ENCODE measurements at regions not wholly inside any gene's neighbourhood (a gene's known extent, or its start where the extent isn't known, plus 50 kb on each side); places are given as distances from the start of the nearest gene placed in this dataset.

- Histone ChIP-seq H3K9me3 (replicated peaks; ENCODE audit: control insufficient read depth, insufficient read depth, low read length) (no peaks in the 10 kb centered on the region), H3K9ac (ENCODE audit: control insufficient read depth, insufficient read depth, low read length) (no peak overlapping the region), H3K79me2 (ENCODE audit: control insufficient read depth, insufficient read depth, low read length) (no peaks in the 10 kb centered on the region), H3K27me3 (replicated peaks in 1 of 2; ENCODE audit: control insufficient read depth in 2 of 2, insufficient read depth in 2 of 2, low read length in 1 of 2) (no peaks in the 10 kb centered on the region), H3K27ac (ENCODE audit: control insufficient read depth, insufficient read depth) (no peak overlapping the region), H3K36me3 (ENCODE audit: control insufficient read depth in 2 of 2, insufficient read depth in 2 of 2, low read length in 1 of 2) (no peaks in the 10 kb centered on the region), H3K4me1 (ENCODE audit: control insufficient read depth, insufficient read depth, low read length) (no peaks in the 10 kb centered on the region), H3K4me3 (no peak overlapping the region), H3K4me2 (ENCODE audit: control insufficient read depth, insufficient read depth) (no peak overlapping the region), H4K20me1 (ENCODE audit: control insufficient read depth, insufficient read depth) (no peaks in the 10 kb centered on the region), H2AFZ (ENCODE audit: control insufficient read depth, low read depth, low read length) (no peak overlapping the region)
- ChIA-PET CTCF (no interaction called here), RAD21 (ENCODE audit: unreplicated experiment) (no interaction called here), POLR2A (no interaction called here), SMC1A (ENCODE audit: uncharacterized antibody, unreplicated experiment) (interaction anchor here (0.8 kb wide), 1 partner anchor 23 kb away, joined by 3 read pairs; no protein-coding TSS in a partner anchor)
- WGBS (ENCODE audit: insufficient coverage, insufficient replicate concordance, low lambda C conversion rate, missing lambda C conversion rate) = 2% methylated on average over 2 of the region's 2 CpGs
- no peak for TF ChIP-seq IRF4 (IDR thresholded peaks at IDR 0.05; ENCODE audit: low read depth, low read length)
- TF ChIP-seq FOXK2 (IDR thresholded peaks at IDR 0.05) = no peak
- ATAC-seq (no peak), DNase-seq (ENCODE audit: low read depth, low spot score) (no peak), FAIRE-seq (no peak)
- in situ Hi-C loops (cut with MboI) (no loop called here), intact Hi-C loops (cut with micrococcal nuclease; ENCODE audit: unreplicated experiment) (no loop called here)
- no TSS peak for BruUV-seq (replicated peaks)
Observed at GRCh38 chr3:20648294-20648693, 462.3 kb upstream of the SGO1 start.

DNA sequence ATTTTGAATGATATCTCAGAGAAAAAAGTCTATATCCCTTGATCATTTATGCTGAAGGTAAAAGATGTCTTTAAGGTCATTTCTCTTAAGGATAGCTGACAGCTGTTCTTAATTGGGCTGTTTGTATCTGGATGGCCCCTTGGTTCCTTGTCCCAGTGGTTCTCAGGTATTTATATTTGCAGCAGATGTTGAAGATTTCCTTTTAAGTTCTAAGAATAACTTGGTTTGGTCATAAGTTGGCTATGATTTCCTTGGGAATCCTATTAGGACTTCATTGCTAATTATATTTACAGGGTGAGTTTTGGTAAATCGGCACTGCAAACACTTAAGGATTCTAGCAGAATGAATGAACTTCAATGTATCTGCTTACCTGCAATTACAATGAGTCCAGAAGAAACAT, 460.4 kb upstream of the SGO1 start:
- Histone ChIP-seq H4K20me1 (ENCODE audit: control insufficient read depth, insufficient read depth) (no peaks in the 10 kb centered on the region), H3K4me2 (ENCODE audit: control insufficient read depth, insufficient read depth) (no peak overlapping the region), H3K9ac (ENCODE audit: control insufficient read depth, insufficient read depth, low read length) (no peak overlapping the region), H3K4me1 (ENCODE audit: control insufficient read depth, insufficient read depth, low read length) (no peaks in the 10 kb centered on the region), H3K79me2 (ENCODE audit: control insufficient read depth, insufficient read depth, low read length) (no peaks in the 10 kb centered on the region), H3K27ac (ENCODE audit: control insufficient read depth, insufficient read depth) (no peak overlapping the region), H3K4me3 (no peak overlapping the region), H3K27me3 (replicated peaks in 1 of 2; ENCODE audit: control insufficient read depth in 2 of 2, insufficient read depth in 2 of 2, low read length in 1 of 2) (no peaks in the 10 kb centered on the region), H2AFZ (ENCODE audit: control insufficient read depth, low read depth, low read length) (no peak overlapping the region), H3K36me3 (ENCODE audit: control insufficient read depth in 2 of 2, insufficient read depth in 2 of 2, low read length in 1 of 2) (no peaks in the 10 kb centered on the region), H3K9me3 (replicated peaks; ENCODE audit: control insufficient read depth, insufficient read depth, low read length) (no peaks in the 10 kb centered on the region)
- ChIA-PET RAD21 (ENCODE audit: unreplicated experiment) (no interaction called here), SMC1A (ENCODE audit: uncharacterized antibody, unreplicated experiment) (no interaction called here), POLR2A (no interaction called here), CTCF (no interaction called here)
- in situ Hi-C loops (cut with MboI) = no loop called here
- 92% methylated on average over 1 of the region's 1 CpG for WGBS (ENCODE audit: insufficient coverage, insufficient replicate concordance, low lambda C conversion rate, missing lambda C conversion rate)
- DNase-seq (ENCODE audit: low read depth, low spot score) (no peak), ATAC-seq (no peak), FAIRE-seq (no peak)
- intact Hi-C loops (cut with micrococcal nuclease; ENCODE audit: unreplicated experiment) = no loop called here
- BruUV-seq (replicated peaks) = no TSS peak
- TF ChIP-seq IRF5 (IDR thresholded peaks at IDR 0.05; ENCODE audit: borderline replicate concordance) (no peak), ZNF384 (IDR thresholded peaks at IDR 0.05; ENCODE audit: borderline replicate concordance, low read depth, low read length) (no peak), POLR2A (IDR thresholded peaks at IDR 0.05; ENCODE audit: low read depth, low read length) (no peak), ZNF217 (IDR thresholded peaks at IDR 0.05) (no peak), PAX8 (IDR thresholded peaks at IDR 0.05) (no peak), ASH2L (IDR thresholded peaks at IDR 0.05; ENCODE audit: borderline replicate concordance, low read depth) (no peak)
